ENCODE measurements at regions not wholly inside any gene's neighbourhood (a gene's known extent, or its start where the extent isn't known, plus 50 kb on each side); places are given as distances from the start of the nearest gene placed in this dataset.

GRCh38 chr9:86754581-86755560 lies 192.4 kb downstream of the GAS1 start:
- intact Hi-C loops (cut with DNase I), result loop anchor here (5.0 kb wide), 1 partner anchor 53 kb away; no protein-coding TSS in a partner anchor
- 70% methylated on average over 6 of the region's 6 CpGs for WGBS
- no peaks in the 10 kb centered on the region for H3K36me3 ChIP-seq
- no peak overlapping the region for H3K27ac ChIP-seq (replicated peaks in 1 of 4)
- H3K9me3 ChIP-seq, result no peaks in the 10 kb centered on the region
- peak; percentile 70 for DNase-seq (ENCODE audit: extremely low spot score)
- H3K27me3 ChIP-seq, result no peaks in the 10 kb centered on the region
- no peak overlapping the region for H3K4me3 ChIP-seq
- H3K4me1 ChIP-seq, result peaks cover 0 to 11% (median 7%) of the 10 kb centered on the region in 4 donors
- no peak for TF ChIP-seq POLR2AphosphoS5 (IDR thresholded peaks at IDR 0.05)

- TF ChIP-seq EP300 (IDR thresholded peaks at IDR 0.05) (no peak), POLR2A (IDR thresholded peaks at IDR 0.05; ENCODE audit: low read depth) (no peak), CTCF (IDR thresholded peaks at IDR 0.05) (no peak), POLR2AphosphoS5 (IDR thresholded peaks at IDR 0.05) (no peak)
- intact Hi-C loops (cut with DNase I), result loop anchor here (5.0 kb wide), 1 partner anchor 52 kb away; no protein-coding TSS in a partner anchor
- no peak overlapping the region for H3K27ac ChIP-seq (replicated peaks in 1 of 4)
- H3K27me3 ChIP-seq, result no peaks in the 10 kb centered on the region
- DNase-seq (ENCODE audit: extremely low spot score), result no peak
- peaks cover 0 to 21% (median 11%) of the 10 kb centered on the region in 4 donors for H3K4me1 ChIP-seq
- WGBS, result 84% methylated on average over 3 of the region's 3 CpGs
- no peak overlapping the region for H3K4me3 ChIP-seq
- H3K36me3 ChIP-seq, result no peaks in the 10 kb centered on the region
- no peaks in the 10 kb centered on the region for H3K9me3 ChIP-seq
Measured at GRCh38 chr9:86753836-86754235, 193.5 kb downstream of the GAS1 start.

- Histone ChIP-seq H3K27ac (replicated peaks in 1 of 4) (no peak overlapping the region), H3K4me1 (peaks cover 0 to 21% (median 11%) of the 10 kb centered on the region in 4 donors), H3K9me3 (no peaks in the 10 kb centered on the region), H3K4me3 (no peak overlapping the region), H3K36me3 (no peaks in the 10 kb centered on the region), H3K27me3 (no peaks in the 10 kb centered on the region)
- 88% methylated on average over 2 of the region's 2 CpGs for WGBS
- peak; percentile 74 for DNase-seq (ENCODE audit: extremely low spot score)
- TF ChIP-seq POLR2AphosphoS5 (IDR thresholded peaks at IDR 0.05) (no peak), CTCF (IDR thresholded peaks at IDR 0.05) (no peak), EP300 (IDR thresholded peaks at IDR 0.05) (no peak)
- intact Hi-C loops (cut with DNase I), result loop anchor here (5.0 kb wide), 1 partner anchor 50 kb away; no protein-coding TSS in a partner anchor
Measured at GRCh38 chr9:86752733-86753132, 194.6 kb downstream of the GAS1 start.

- peaks cover 0 to 21% (median 11%) of the 10 kb centered on the region in 4 donors for H3K4me1 ChIP-seq
- TF ChIP-seq EP300 (IDR thresholded peaks at IDR 0.05), result no peak
- TF ChIP-seq CTCF (IDR thresholded peaks at IDR 0.05), result no peak
- TF ChIP-seq POLR2AphosphoS5 (IDR thresholded peaks at IDR 0.05), result no peak
- TF ChIP-seq POLR2A (IDR thresholded peaks at IDR 0.05; ENCODE audit: low read depth), result no peak
- WGBS, result 99% methylated on average over 5 of the region's 5 CpGs
- no peaks in the 10 kb centered on the region for H3K36me3 ChIP-seq
- intact Hi-C loops (cut with DNase I), result loop anchor here (5.0 kb wide), 1 partner anchor 50 kb away; no protein-coding TSS in a partner anchor
- H3K9me3 ChIP-seq, result no peaks in the 10 kb centered on the region
- no peak overlapping the region for H3K4me3 ChIP-seq
- DNase-seq (ENCODE audit: extremely low spot score), result peak; percentile 4
- no peaks in the 10 kb centered on the region for H3K27me3 ChIP-seq
- no peak overlapping the region for H3K27ac ChIP-seq (replicated peaks in 1 of 4)
Measured at GRCh38 chr9:86751956-86752355, 195.3 kb downstream of the GAS1 start.

- intact Hi-C loops (cut with DNase I), result loop anchor here (5.0 kb wide), 1 partner anchor 49 kb away; no protein-coding TSS in a partner anchor
- no peaks in the 10 kb centered on the region for H3K9me3 ChIP-seq
- H3K27me3 ChIP-seq, result no peaks in the 10 kb centered on the region
- 95% methylated on average over 4 of the region's 4 CpGs for WGBS
- no peak overlapping the region for H3K27ac ChIP-seq (replicated peaks in 1 of 4)
- TF ChIP-seq CTCF (IDR thresholded peaks at IDR 0.05) (no peak), POLR2AphosphoS5 (IDR thresholded peaks at IDR 0.05) (no peak), EP300 (IDR thresholded peaks at IDR 0.05) (no peak)
- peaks cover 0 to 21% (median 11%) of the 10 kb centered on the region in 4 donors for H3K4me1 ChIP-seq
- DNase-seq (ENCODE audit: extremely low spot score), result no peak
- no peaks in the 10 kb centered on the region for H3K36me3 ChIP-seq
- H3K4me3 ChIP-seq, result no peak overlapping the region
Measured at GRCh38 chr9:86751207-86751606, 196.1 kb downstream of the GAS1 start.

Data from esophagus muscularis mucosa (tissue), 4 donors.